Colonic mucosa (tissue), 4 donors: ENCODE measurements at regions not wholly inside any gene's neighbourhood (a gene's known extent, or its start where the extent isn't known, plus 50 kb on each side); places are given as distances from the start of the nearest gene placed in this dataset.

Source experiments
- DNase-seq: peaks from one replicate; pipeline ENCODE4 v3.0.0-alpha.2; 2020
- H3K27ac ChIP-seq: fragments of 200-600 bp; one replicate; pipeline ENCODE4 v1.8.0; 2021
- H3K27me3 ChIP-seq: fragments of 200-600 bp; one replicate; pipeline ENCODE4 v1.8.0; 2021
- H3K36me3 ChIP-seq: fragments of 200-600 bp; one replicate; pipeline ENCODE4 v1.8.0; 2021
- H3K4me1 ChIP-seq: fragments of 200-600 bp; one replicate; pipeline ENCODE4 v1.8.0; 2021; ENCODE audit warnings: mild to moderate bottlenecking
- H3K4me3 ChIP-seq: fragments of 200-600 bp; one replicate; pipeline ENCODE4 v1.8.0; 2021
- H3K9ac ChIP-seq, 2 donors: one replicate each; pipeline ENCODE4 v1.7.0; 2013; ENCODE audit warnings: control low read depth in 2 of 2, low read depth in 2 of 2, low read length in 2 of 2
- H3K9me3 ChIP-seq: fragments of 200-600 bp; one replicate; pipeline ENCODE4 v1.8.0; 2021
- CTCF ChIP-seq: fragments of 200-600 bp; IDR thresholded peaks from one replicate; pipeline ENCODE4 v1.8.0; 2022; ENCODE audit warnings: antibody characterized with exemption, mild to moderate bottlenecking
- intact Hi-C: fragments of 100-400 bp; cut with DNase I; formaldehyde crosslinking; loops from one replicate; pipeline ENCODE4 v1.14.1; 2022
- donor health status: healthy.
- donor health status: DM: no; HTN: no; CAD: no.
- donor health status: DM: no; HTN: no; CAD: no.

DNA sequence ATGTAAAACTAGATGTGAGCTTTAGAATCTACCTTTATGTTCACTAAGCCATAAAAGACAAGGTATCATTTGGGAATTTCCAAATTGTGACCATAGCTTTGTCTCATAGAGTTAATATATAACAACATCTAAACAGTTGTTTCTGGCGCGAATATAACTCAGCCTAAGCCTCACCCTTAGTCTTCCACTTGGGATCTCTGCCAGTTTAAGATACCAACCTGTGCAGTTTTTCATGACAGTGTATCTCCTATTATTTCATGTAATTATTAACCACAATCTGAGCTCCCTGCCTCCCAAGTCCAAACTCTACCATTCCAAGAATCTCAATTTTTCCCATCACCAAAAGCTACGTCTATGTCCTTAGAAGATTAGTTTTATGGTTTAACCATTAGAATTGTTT lies 572.5 kb upstream of the ISX start:
- H3K9ac ChIP-seq, result no peak overlapping the region
- intact Hi-C loops, result no loop called here
- H3K4me1 ChIP-seq, result no peaks in the 10 kb centered on the region

GRCh38 chr22:34501366-34501965 lies 564.5 kb upstream of the ISX start:
- DNase-seq, result no peak
- Histone ChIP-seq H3K9me3 (no peaks in the 10 kb centered on the region), H3K4me3 (no peak overlapping the region), H3K27ac (no peak overlapping the region), H3K9ac (no peak overlapping the region), H3K36me3 (no peaks in the 10 kb centered on the region), H3K27me3 (no peaks in the 10 kb centered on the region), H3K4me1 (no peaks in the 10 kb centered on the region)
- no peak for TF ChIP-seq CTCF
- intact Hi-C loops, result no loop called here

More for the DNA sequence above, 572.5 kb upstream of the ISX start:
- no peak for TF ChIP-seq CTCF
- no peaks in the 10 kb centered on the region for H3K9me3 ChIP-seq
- no peak for DNase-seq
- H3K27me3 ChIP-seq, result no peaks in the 10 kb centered on the region
- H3K27ac ChIP-seq, result no peak overlapping the region
- H3K4me3 ChIP-seq, result no peak overlapping the region
- H3K36me3 ChIP-seq, result no peaks in the 10 kb centered on the region

DNA sequence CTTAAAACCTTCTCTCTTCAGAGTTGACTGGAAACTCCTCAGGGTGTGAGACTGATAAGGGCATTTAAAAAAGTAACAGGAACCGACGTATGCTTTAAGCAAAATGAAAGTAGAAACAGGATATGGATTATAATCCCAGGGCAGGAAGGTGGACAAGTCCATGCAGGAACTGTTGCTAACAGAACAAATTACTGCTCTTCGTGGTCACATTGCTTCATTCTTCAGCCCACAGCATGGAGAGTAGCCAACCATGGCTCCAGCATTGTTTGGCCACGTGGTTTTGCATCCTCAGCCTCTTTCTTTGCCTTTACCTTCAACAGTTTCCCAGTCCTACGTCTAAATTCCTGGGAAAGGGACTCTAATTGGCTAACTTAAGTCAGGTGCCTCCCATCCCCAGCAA lies 563.1 kb upstream of the ISX start:
- Histone ChIP-seq H3K9me3 (no peaks in the 10 kb centered on the region), H3K27ac (no peak overlapping the region), H3K27me3 (no peaks in the 10 kb centered on the region), H3K36me3 (no peaks in the 10 kb centered on the region), H3K4me1 (no peaks in the 10 kb centered on the region), H3K4me3 (no peak overlapping the region), H3K9ac (no peak overlapping the region)
- no peak for DNase-seq
- intact Hi-C loops, result no loop called here
- no peak for TF ChIP-seq CTCF

DNA sequence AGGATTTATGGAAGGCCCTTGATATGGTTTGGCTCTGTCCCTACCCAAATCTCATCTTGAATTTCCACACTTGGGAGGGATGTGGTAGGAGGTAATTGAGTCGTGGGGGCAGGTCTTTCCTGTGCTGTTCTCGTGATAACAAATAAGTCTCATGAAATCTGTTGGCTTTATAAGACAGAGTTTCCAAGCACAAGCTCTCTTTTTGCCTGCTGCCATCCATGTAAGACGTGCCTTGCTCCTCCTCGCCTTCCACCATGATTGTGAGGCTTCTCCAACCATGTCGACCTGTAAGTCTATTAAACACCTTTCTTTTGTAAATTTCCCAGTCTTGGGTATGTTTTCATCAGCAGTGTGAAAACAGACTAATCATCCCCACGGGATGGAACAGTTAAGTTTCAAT lies 557.2 kb upstream of the ISX start:
- no peak for TF ChIP-seq CTCF
- no peaks in the 10 kb centered on the region for H3K4me1 ChIP-seq
- no peaks in the 10 kb centered on the region for H3K36me3 ChIP-seq
- H3K27me3 ChIP-seq, result no peaks in the 10 kb centered on the region
- no peaks in the 10 kb centered on the region for H3K9me3 ChIP-seq
- intact Hi-C loops, result no loop called here
- no peak overlapping the region for H3K4me3 ChIP-seq
- DNase-seq, result no peak
- H3K9ac ChIP-seq, result no peak overlapping the region
- no peak overlapping the region for H3K27ac ChIP-seq

DNA sequence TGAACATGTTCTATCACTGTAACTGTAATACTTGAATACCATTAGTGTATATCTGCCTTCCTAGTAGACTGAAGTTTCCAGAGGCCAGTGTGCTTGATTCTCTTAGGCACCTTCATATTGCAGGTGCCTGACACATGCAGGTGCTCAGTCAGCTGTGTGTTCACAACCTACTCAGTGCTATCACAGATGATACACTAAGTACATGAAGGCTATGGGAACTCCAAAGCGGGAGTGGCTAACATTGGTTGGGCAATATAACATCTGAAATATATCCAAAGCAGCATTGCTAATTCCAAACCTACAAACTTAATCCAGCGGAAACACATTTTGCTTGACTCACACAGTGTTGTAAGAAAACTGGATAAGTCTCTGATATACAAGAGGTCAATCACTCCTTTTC lies 539.3 kb upstream of the ISX start:
- no peak overlapping the region for H3K27ac ChIP-seq
- no peak overlapping the region for H3K4me3 ChIP-seq
- H3K27me3 ChIP-seq, result no peaks in the 10 kb centered on the region
- no peak for DNase-seq
- no peak for TF ChIP-seq CTCF
- intact Hi-C loops, result no loop called here
- no peaks in the 10 kb centered on the region for H3K9me3 ChIP-seq
- no peak overlapping the region for H3K9ac ChIP-seq
- H3K36me3 ChIP-seq, result no peaks in the 10 kb centered on the region
- H3K4me1 ChIP-seq, result no peaks in the 10 kb centered on the region
